ENCODE measurements at regions not wholly inside any gene's neighbourhood (a gene's known extent, or its start where the extent isn't known, plus 50 kb on each side); places are given as distances from the start of the nearest gene placed in this dataset.

- Histone ChIP-seq H3K36me3 (replicated peaks) (no peaks in the 10 kb centered on the region), H3K27me3 (ENCODE audit: low read depth) (peaks cover 28% of the 10 kb centered on the region), H3K4me3 (no peak overlapping the region), H3K4me1 (no peaks in the 10 kb centered on the region), H3K9me3 (no peaks in the 10 kb centered on the region)
- no peak for DNase-seq (ENCODE audit: low spot score in 2 of 2)
- in situ Hi-C loops (cut with MboI; ENCODE audit: low sequenced_read_pairs): no loop called here
Observed at GRCh38 chr1:18535391-18536210, 54.9 kb downstream of the KLHDC7A start.

- in situ Hi-C loops (cut with MboI; ENCODE audit: low sequenced_read_pairs): no loop called here
- peaks cover 28% of the 10 kb centered on the region for H3K27me3 ChIP-seq (ENCODE audit: low read depth)
- no peaks in the 10 kb centered on the region for H3K36me3 ChIP-seq (replicated peaks)
- DNase-seq (ENCODE audit: low spot score in 2 of 2): no peak
- no peaks in the 10 kb centered on the region for H3K4me1 ChIP-seq
- no peak overlapping the region for H3K4me3 ChIP-seq
- H3K9me3 ChIP-seq: no peaks in the 10 kb centered on the region
Observed at GRCh38 chr1:18536356-18536755, 55.6 kb downstream of the KLHDC7A start.

DNA sequence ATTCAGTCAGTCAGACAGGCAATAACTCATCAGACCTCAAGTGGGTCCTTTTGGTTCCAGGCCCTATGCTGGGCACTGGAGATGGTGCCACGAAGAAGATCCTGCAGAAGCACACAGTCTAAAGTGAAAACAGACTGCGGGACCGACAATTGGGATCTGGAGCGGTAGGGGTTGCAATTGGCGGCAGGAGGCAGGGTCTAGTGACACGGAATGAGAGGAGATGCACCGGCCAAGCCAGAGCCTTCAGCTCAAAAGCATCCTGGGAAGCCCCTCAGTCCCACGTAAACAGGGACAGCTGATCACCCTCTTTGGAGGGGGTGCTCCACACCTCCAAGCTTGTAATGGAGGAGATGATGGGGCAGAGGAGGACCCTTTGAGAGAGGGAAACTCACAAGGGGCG, 56.2 kb downstream of the KLHDC7A start:
- in situ Hi-C loops (cut with MboI; ENCODE audit: low sequenced_read_pairs): no loop called here
- Histone ChIP-seq H3K36me3 (replicated peaks) (no peaks in the 10 kb centered on the region), H3K4me3 (no peak overlapping the region), H3K4me1 (no peaks in the 10 kb centered on the region), H3K27me3 (ENCODE audit: low read depth) (peaks cover 30% of the 10 kb centered on the region), H3K9me3 (no peaks in the 10 kb centered on the region)
- no peak for DNase-seq (ENCODE audit: low spot score in 2 of 2)

DNA sequence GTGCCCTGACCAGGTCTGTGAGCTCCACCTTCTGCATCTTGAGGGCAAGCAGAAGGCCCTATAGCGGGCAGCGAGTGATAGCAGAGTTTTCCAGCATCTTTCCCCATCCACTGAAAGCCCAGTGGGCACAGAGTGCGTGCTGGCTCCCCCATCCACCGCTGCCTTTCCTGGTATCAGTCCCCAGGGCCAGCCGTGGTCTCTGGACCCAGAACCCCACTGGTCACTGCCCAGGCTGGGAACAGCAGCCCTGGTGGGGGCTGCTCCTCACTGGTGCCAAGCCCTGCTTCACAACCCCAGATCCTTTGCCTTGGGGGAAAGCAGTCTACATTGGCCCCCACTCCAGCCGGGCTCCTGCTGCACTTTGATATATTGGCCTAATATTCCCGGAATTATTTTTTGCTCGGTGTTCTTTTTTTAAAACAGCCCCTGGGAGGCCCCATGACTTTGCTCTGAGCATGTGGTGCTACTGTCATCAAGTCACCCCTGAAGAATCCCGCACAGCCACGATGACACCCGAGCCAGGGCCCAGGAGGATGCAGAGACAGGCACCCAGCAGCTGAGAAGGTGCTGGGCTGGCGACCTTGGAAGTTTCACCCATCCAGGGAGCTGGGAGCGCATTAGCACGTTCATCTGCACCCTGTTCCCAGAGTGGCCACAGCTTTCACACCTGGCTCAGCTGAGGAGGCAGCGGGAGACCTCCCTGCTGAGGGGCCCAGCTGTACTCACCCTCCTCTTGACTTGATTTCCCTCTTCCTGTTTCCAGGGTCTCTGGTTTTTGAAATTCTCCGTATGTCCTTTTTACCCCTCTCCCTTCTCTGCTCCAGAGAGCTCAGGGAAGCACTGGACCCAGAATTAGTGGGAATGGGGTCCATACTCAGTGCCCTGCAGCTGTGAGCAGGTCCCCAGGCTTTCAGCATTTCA, 56.9 kb downstream of the KLHDC7A start:
- Histone ChIP-seq H3K36me3 (replicated peaks) (no peaks in the 10 kb centered on the region), H3K27me3 (ENCODE audit: low read depth) (peaks cover 37% of the 10 kb centered on the region), H3K9me3 (no peaks in the 10 kb centered on the region), H3K4me3 (no peak overlapping the region), H3K4me1 (no peaks in the 10 kb centered on the region)
- no peak for DNase-seq (ENCODE audit: low spot score in 2 of 2)
- in situ Hi-C loops (cut with MboI; ENCODE audit: low sequenced_read_pairs): no loop called here

GRCh38 chr1:18539171-18539570, 58.4 kb downstream of the KLHDC7A start:
- Histone ChIP-seq H3K4me1 (no peaks in the 10 kb centered on the region), H3K9me3 (no peaks in the 10 kb centered on the region), H3K4me3 (no peak overlapping the region), H3K27me3 (ENCODE audit: low read depth) (peaks cover 44% of the 10 kb centered on the region), H3K36me3 (replicated peaks) (no peaks in the 10 kb centered on the region)
- DNase-seq (ENCODE audit: low spot score in 2 of 2): no peak
- in situ Hi-C loops (cut with MboI; ENCODE audit: low sequenced_read_pairs): no loop called here

GRCh38 chr1:18540136-18540765, 59.5 kb downstream of the KLHDC7A start:
- Histone ChIP-seq H3K9me3 (no peaks in the 10 kb centered on the region), H3K36me3 (replicated peaks) (no peaks in the 10 kb centered on the region), H3K4me3 (no peak overlapping the region), H3K27me3 (ENCODE audit: low read depth) (peaks cover 39% of the 10 kb centered on the region), H3K4me1 (no peaks in the 10 kb centered on the region)
- no peak for DNase-seq (ENCODE audit: low spot score in 2 of 2)
- in situ Hi-C loops (cut with MboI; ENCODE audit: low sequenced_read_pairs): no loop called here

GRCh38 chr1:18541046-18541795, 60.5 kb downstream of the KLHDC7A start:
- in situ Hi-C loops (cut with MboI; ENCODE audit: low sequenced_read_pairs): no loop called here
- H3K27me3 ChIP-seq (ENCODE audit: low read depth): peaks cover 38% of the 10 kb centered on the region
- DNase-seq (ENCODE audit: low spot score in 2 of 2): no peak
- H3K4me1 ChIP-seq: no peaks in the 10 kb centered on the region
- H3K36me3 ChIP-seq (replicated peaks): no peaks in the 10 kb centered on the region
- H3K4me3 ChIP-seq: no peak overlapping the region
- no peaks in the 10 kb centered on the region for H3K9me3 ChIP-seq

- no peaks in the 10 kb centered on the region for H3K36me3 ChIP-seq (replicated peaks)
- H3K9me3 ChIP-seq: no peaks in the 10 kb centered on the region
- DNase-seq (ENCODE audit: low spot score in 2 of 2): no peak
- H3K4me1 ChIP-seq: no peaks in the 10 kb centered on the region
- in situ Hi-C loops (cut with MboI; ENCODE audit: low sequenced_read_pairs): no loop called here
- H3K27me3 ChIP-seq (ENCODE audit: low read depth): peaks cover 34% of the 10 kb centered on the region
- H3K4me3 ChIP-seq: no peak overlapping the region
Observed at GRCh38 chr1:18542351-18542750, 61.6 kb downstream of the KLHDC7A start.

GRCh38 chr1:18546026-18546425, 65.3 kb downstream of the KLHDC7A start:
- in situ Hi-C loops (cut with MboI; ENCODE audit: low sequenced_read_pairs): no loop called here
- no peaks in the 10 kb centered on the region for H3K4me1 ChIP-seq
- no peak overlapping the region for H3K4me3 ChIP-seq
- no peaks in the 10 kb centered on the region for H3K36me3 ChIP-seq (replicated peaks)
- no peak for DNase-seq (ENCODE audit: low spot score in 2 of 2)
- peaks cover 46% of the 10 kb centered on the region for H3K27me3 ChIP-seq (ENCODE audit: low read depth)
- no peaks in the 10 kb centered on the region for H3K9me3 ChIP-seq

- in situ Hi-C loops (cut with MboI; ENCODE audit: low sequenced_read_pairs): no loop called here
- Histone ChIP-seq H3K9me3 (no peaks in the 10 kb centered on the region), H3K4me1 (no peaks in the 10 kb centered on the region), H3K27me3 (ENCODE audit: low read depth) (peaks cover 42% of the 10 kb centered on the region), H3K36me3 (replicated peaks) (no peaks in the 10 kb centered on the region), H3K4me3 (no peak overlapping the region)
- no peak for DNase-seq (ENCODE audit: low spot score in 2 of 2)
Observed at GRCh38 chr1:18547460-18547859, 66.7 kb downstream of the KLHDC7A start.

GRCh38 chr1:18548643-18549042, 67.9 kb downstream of the KLHDC7A start:
- no peaks in the 10 kb centered on the region for H3K4me1 ChIP-seq
- in situ Hi-C loops (cut with MboI; ENCODE audit: low sequenced_read_pairs): no loop called here
- DNase-seq (ENCODE audit: low spot score in 2 of 2): no peak
- peaks cover 32% of the 10 kb centered on the region for H3K27me3 ChIP-seq (ENCODE audit: low read depth)
- no peaks in the 10 kb centered on the region for H3K9me3 ChIP-seq
- no peaks in the 10 kb centered on the region for H3K36me3 ChIP-seq (replicated peaks)
- no peak overlapping the region for H3K4me3 ChIP-seq

- DNase-seq (ENCODE audit: low spot score in 2 of 2): no peak
- H3K36me3 ChIP-seq (replicated peaks): no peaks in the 10 kb centered on the region
- H3K4me3 ChIP-seq: no peak overlapping the region
- H3K4me1 ChIP-seq: no peaks in the 10 kb centered on the region
- in situ Hi-C loops (cut with MboI; ENCODE audit: low sequenced_read_pairs): no loop called here
- peaks cover 31% of the 10 kb centered on the region for H3K27me3 ChIP-seq (ENCODE audit: low read depth)
- H3K9me3 ChIP-seq: no peaks in the 10 kb centered on the region
Observed at GRCh38 chr1:18549106-18549505, 68.4 kb downstream of the KLHDC7A start.

GRCh38 chr1:18549906-18550305, 69.2 kb downstream of the KLHDC7A start:
- no peak overlapping the region for H3K4me3 ChIP-seq
- H3K9me3 ChIP-seq: no peaks in the 10 kb centered on the region
- in situ Hi-C loops (cut with MboI; ENCODE audit: low sequenced_read_pairs): no loop called here
- no peaks in the 10 kb centered on the region for H3K36me3 ChIP-seq (replicated peaks)
- H3K27me3 ChIP-seq (ENCODE audit: low read depth): peaks cover 31% of the 10 kb centered on the region
- DNase-seq (ENCODE audit: low spot score in 2 of 2): no peak
- H3K4me1 ChIP-seq: no peaks in the 10 kb centered on the region

Data from HAP-1 (cell line).